DND-41 (cell line): ENCODE measurements at regions not wholly inside any gene's neighbourhood (a gene's known extent, or its start where the extent isn't known, plus 50 kb on each side); places are given as distances from the start of the nearest gene placed in this dataset.

Experiments used
- EZH2 ChIP-seq: IDR thresholded peaks from 3 replicates; pipeline ENCODE4 v1.6.1; 2012; ENCODE audit warnings: borderline replicate concordance, low read depth, mild to moderate bottlenecking, moderate library complexity, low read length, inconsistent platforms; ENCODE audit not compliant: severe bottlenecking
- TF ChIP-seq, protein P1 (sequence below): IDR thresholded peaks from 2 replicates; pipeline ENCODE4 v1.5.1; 2012; ENCODE audit warnings: borderline replicate concordance, low read length, moderate library complexity, mild to moderate bottlenecking; ENCODE audit not compliant: poor library complexity, severe bottlenecking; ENCODE audit errors: extremely low read depth

DNA sequence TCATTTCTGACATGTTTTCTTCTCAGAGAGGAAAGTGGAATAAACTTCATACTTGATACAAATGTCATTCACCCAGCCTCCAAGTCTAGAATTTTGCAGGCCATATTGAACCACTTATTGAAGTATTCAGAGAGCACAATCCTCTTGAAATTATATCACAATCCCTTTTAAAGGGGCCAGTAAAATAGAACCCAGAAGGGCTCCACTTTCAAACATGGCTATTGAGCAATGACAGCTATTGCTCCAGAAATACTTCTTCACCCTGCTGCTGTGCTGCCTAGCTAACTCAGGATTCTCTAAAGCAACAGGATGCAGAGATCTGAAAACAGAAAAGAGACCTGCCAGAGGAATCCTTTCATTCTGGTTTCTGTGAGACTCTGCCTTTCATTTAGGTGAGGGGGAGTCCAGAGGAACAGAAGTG lies 275.0 kb upstream of the CDH5 start:
- TF ChIP-seq, protein P1, sequence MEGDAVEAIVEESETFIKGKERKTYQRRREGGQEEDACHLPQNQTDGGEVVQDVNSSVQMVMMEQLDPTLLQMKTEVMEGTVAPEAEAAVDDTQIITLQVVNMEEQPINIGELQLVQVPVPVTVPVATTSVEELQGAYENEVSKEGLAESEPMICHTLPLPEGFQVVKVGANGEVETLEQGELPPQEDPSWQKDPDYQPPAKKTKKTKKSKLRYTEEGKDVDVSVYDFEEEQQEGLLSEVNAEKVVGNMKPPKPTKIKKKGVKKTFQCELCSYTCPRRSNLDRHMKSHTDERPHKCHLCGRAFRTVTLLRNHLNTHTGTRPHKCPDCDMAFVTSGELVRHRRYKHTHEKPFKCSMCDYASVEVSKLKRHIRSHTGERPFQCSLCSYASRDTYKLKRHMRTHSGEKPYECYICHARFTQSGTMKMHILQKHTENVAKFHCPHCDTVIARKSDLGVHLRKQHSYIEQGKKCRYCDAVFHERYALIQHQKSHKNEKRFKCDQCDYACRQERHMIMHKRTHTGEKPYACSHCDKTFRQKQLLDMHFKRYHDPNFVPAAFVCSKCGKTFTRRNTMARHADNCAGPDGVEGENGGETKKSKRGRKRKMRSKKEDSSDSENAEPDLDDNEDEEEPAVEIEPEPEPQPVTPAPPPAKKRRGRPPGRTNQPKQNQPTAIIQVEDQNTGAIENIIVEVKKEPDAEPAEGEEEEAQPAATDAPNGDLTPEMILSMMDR = no peak
- TF ChIP-seq EZH2 = no peak
